ENCODE measurements at regions not wholly inside any gene's neighbourhood (a gene's known extent, or its start where the extent isn't known, plus 50 kb on each side); places are given as distances from the start of the nearest gene placed in this dataset.

DNA sequence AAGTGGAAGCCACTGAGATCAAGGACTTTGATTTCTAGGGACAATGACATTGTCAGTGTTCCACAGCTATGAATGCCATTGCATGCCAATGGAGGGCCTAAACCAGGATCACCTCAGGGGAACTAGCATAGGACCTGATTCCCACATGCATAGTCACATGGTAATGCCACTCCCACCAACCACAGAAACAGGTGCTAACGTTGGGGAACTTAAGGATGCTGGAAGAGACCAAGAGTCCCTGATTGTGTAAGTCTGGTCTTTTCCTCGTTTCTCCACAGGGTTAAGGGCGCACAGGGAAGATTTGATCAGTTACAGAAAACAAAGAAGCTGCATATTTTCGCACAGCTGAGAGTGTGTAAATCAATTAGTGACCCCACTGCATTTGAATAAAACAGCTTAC lies 59.4 kb upstream of the CD44 start:
- TF ChIP-seq, protein P1, sequence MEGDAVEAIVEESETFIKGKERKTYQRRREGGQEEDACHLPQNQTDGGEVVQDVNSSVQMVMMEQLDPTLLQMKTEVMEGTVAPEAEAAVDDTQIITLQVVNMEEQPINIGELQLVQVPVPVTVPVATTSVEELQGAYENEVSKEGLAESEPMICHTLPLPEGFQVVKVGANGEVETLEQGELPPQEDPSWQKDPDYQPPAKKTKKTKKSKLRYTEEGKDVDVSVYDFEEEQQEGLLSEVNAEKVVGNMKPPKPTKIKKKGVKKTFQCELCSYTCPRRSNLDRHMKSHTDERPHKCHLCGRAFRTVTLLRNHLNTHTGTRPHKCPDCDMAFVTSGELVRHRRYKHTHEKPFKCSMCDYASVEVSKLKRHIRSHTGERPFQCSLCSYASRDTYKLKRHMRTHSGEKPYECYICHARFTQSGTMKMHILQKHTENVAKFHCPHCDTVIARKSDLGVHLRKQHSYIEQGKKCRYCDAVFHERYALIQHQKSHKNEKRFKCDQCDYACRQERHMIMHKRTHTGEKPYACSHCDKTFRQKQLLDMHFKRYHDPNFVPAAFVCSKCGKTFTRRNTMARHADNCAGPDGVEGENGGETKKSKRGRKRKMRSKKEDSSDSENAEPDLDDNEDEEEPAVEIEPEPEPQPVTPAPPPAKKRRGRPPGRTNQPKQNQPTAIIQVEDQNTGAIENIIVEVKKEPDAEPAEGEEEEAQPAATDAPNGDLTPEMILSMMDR (conservative IDR thresholded peaks at IDR 0.05; ENCODE audit: low read length), result no peak
- TF ChIP-seq EZH2phosphoT487 (IDR thresholded peaks at IDR 0.05; ENCODE audit: borderline replicate concordance), result no peak

Measured in Loucy (cell line).